Psoas muscle (tissue), 7 donors: ENCODE measurements at regions not wholly inside any gene's neighbourhood (a gene's known extent, or its start where the extent isn't known, plus 50 kb on each side); places are given as distances from the start of the nearest gene placed in this dataset.

Source experiments
- ATAC-seq, 4 donors: fragments of 200-7000 bp; cut with Tn5 transposase; one replicate each; pipeline ENCODE4 v1.9.1; 2020; ENCODE audit warnings: moderate library complexity in 3 of 4, mild to moderate bottlenecking in 2 of 4
- DNase-seq, 2 donors: peaks; one replicate each; pipeline ENCODE4 v3.0.0-alpha.2; 2020
- H3K27ac ChIP-seq: fragments of 200-600 bp; one replicate; pipeline ENCODE4 v1.8.0; 2022
- H3K27me3 ChIP-seq, 3 donors: fragments of 200-600 bp in 1 of 3; one replicate each; pipeline versions ENCODE4 v1.6.1 to v1.8.0; 2013 to 2022; ENCODE audit warnings: low read length in 2 of 3, mild to moderate bottlenecking in 2 of 3, moderate library complexity in 1 of 3; ENCODE audit not compliant: insufficient read depth in 3 of 3
- H3K36me3 ChIP-seq, 2 donors: fragments of 200-600 bp in 1 of 2; one replicate each; pipeline versions ENCODE4 v1.6.1 to v1.8.0; 2013 to 2022; ENCODE audit warnings: low read depth in 1 of 2, mild to moderate bottlenecking in 1 of 2, moderate library complexity in 1 of 2; ENCODE audit not compliant: insufficient read depth in 1 of 2
- H3K4me1 ChIP-seq: fragments of 200-600 bp; one replicate; pipeline ENCODE4 v1.8.0; 2022
- H3K4me3 ChIP-seq: fragments of 200-600 bp; one replicate; pipeline ENCODE4 v1.8.0; 2022; ENCODE audit warnings: mild to moderate bottlenecking
- H3K9me3 ChIP-seq: fragments of 200-600 bp; one replicate; pipeline ENCODE4 v1.8.0; 2022
- WGBS, 3 donors: extraction: QIAGEN DNeasy Blood & Tissue Kit; methylation state at CpG; one replicate each; pipeline versions ENCODE4 v1.1.6 to v1.1.7; 2013; 5-methylcytosine and 5-hydroxymethylcytosine counted together
- intact Hi-C, 2 donors: fragments of 100-400 bp; cut with DNase I; formaldehyde crosslinking; loops; one replicate each; pipeline versions ENCODE4 v1.11.0 to v1.14.2; 2022
- TF ChIP-seq, protein P1 (sequence below): fragments of 200-600 bp; IDR thresholded peaks from one replicate; pipeline ENCODE4 v1.8.0; 2022; ENCODE audit warnings: antibody characterized with exemption
- donor health status: healthy with polysubstance abuse.
- donor health status: DM: no; HTN: no; CAD: no; lungs with moderate emphysema.
- donor health status: Bipolar disorder and iron deficiency.
- donor health status: healthy.
- donor health status: DM: yes; HTN: yes; CAD: no.
- donor health status: DM: no; HTN: no; CAD: no.
- donor health status: DM: yes; HTN: yes; CAD: no.

DNA sequence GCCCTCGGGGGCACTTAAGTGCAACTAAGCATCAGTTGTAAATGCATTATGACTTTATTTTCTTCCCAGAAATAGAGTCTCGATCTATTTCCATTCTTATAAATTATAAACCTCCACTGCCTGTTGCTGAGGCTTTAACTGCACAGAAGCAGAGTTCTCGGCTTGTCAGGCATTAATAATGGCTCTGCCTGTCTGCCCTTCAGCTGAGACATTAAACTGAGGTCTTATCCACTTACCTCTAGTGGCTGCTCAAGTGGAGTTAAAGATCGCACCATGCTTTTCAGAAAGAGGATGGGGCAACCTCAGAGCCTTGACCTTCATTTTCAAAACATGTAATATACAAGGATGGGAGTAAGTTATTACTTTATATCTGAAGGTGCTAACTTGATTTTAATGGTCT is 597.6 kb upstream of the PRMT6 start:
- WGBS, 3 donors: 62 to 71% (median 64%) methylated on average over 4 of the region's 4 CpGs
- no peaks in the 10 kb centered on the region for H3K27me3 ChIP-seq
- H3K36me3 ChIP-seq: no peaks in the 10 kb centered on the region
- ATAC-seq: no peak
- TF ChIP-seq, protein P1, sequence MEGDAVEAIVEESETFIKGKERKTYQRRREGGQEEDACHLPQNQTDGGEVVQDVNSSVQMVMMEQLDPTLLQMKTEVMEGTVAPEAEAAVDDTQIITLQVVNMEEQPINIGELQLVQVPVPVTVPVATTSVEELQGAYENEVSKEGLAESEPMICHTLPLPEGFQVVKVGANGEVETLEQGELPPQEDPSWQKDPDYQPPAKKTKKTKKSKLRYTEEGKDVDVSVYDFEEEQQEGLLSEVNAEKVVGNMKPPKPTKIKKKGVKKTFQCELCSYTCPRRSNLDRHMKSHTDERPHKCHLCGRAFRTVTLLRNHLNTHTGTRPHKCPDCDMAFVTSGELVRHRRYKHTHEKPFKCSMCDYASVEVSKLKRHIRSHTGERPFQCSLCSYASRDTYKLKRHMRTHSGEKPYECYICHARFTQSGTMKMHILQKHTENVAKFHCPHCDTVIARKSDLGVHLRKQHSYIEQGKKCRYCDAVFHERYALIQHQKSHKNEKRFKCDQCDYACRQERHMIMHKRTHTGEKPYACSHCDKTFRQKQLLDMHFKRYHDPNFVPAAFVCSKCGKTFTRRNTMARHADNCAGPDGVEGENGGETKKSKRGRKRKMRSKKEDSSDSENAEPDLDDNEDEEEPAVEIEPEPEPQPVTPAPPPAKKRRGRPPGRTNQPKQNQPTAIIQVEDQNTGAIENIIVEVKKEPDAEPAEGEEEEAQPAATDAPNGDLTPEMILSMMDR: no peak
- H3K9me3 ChIP-seq: no peaks in the 10 kb centered on the region
- H3K4me3 ChIP-seq: no peak overlapping the region
- no peaks in the 10 kb centered on the region for H3K4me1 ChIP-seq
- DNase-seq: no peak
- intact Hi-C loops: no loop called here
- no peak overlapping the region for H3K27ac ChIP-seq

DNA sequence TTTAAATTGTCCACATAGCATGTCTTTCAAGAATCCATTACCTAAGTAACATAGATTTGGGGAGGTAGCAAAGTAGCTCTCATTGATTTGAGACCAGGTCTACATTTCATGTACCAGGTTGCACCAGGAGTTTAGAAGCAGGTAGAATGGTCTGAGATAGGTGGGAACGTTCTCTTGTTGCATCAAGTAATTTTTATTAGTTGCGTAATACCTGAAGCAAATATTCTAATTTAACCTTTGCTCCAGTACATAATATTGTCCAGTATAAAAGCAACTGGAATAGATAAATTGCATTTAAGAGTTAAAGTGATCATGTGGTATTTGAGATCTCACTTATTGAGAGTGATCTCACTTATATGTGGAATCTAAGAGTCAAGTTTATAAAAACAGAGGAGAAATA is 597.1 kb upstream of the PRMT6 start:
- H3K4me3 ChIP-seq: no peak overlapping the region
- intact Hi-C loops: no loop called here
- no peaks in the 10 kb centered on the region for H3K27me3 ChIP-seq
- DNase-seq (no peak), ATAC-seq (no peak)
- no peak overlapping the region for H3K27ac ChIP-seq
- no peaks in the 10 kb centered on the region for H3K4me1 ChIP-seq
- no peaks in the 10 kb centered on the region for H3K36me3 ChIP-seq
- WGBS, 3 donors: 82 to 94% (median 88%) methylated on average over 2 of the region's 2 CpGs
- H3K9me3 ChIP-seq: no peaks in the 10 kb centered on the region
- TF ChIP-seq, protein P1: no peak

DNA sequence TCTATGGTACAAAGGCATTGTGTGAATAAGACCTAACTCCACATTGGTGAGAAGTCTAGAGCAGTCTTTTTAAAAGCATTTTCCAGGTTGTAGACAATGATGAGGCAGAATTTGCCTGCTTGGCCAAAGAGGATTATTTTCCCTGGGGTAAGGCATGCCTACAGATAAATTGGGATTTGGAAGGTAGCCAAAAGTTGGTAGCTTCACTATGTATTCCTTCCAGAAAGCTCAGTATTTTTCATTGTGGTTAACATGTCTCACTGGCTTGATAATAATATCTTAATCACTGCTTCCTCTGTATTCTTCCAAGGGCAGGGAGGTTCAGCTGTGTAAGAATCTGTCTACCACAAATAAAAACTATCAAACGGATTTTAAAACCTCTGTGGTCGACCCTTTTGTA is 590.8 kb upstream of the PRMT6 start:
- Histone ChIP-seq H3K36me3 (no peaks in the 10 kb centered on the region), H3K27me3 (no peaks in the 10 kb centered on the region), H3K27ac (no peak overlapping the region), H3K9me3 (peaks cover 22% of the 10 kb centered on the region), H3K4me1 (no peaks in the 10 kb centered on the region), H3K4me3 (no peak overlapping the region)
- TF ChIP-seq, protein P1: no peak
- intact Hi-C loops: no loop called here
- 47 to 66% (median 61%) methylated on average over 2 of the region's 2 CpGs for WGBS, 3 donors
- ATAC-seq (no peak), DNase-seq (no peak)

DNA sequence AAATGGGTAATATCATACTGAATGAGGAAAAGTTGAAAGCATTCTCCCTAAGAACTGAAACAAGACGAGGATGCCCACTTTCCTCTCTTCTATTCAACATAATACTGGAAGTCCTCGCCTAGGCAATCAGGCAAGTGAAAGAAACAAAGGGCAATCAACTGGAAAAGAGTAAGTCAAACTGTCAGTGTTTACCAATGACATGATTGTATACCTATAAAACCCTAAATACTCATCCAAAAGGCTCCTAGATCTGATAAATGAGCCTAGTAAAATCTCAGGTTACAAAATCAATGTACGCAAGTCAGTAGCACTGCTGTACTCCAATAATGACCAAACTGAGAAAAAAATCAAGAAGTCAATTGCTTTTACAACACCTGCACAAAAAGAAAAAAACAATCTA is 575.8 kb upstream of the PRMT6 start:
- WGBS, 3 donors: 76 to 82% (median 80%) methylated on average over 3 of the region's 3 CpGs

DNA sequence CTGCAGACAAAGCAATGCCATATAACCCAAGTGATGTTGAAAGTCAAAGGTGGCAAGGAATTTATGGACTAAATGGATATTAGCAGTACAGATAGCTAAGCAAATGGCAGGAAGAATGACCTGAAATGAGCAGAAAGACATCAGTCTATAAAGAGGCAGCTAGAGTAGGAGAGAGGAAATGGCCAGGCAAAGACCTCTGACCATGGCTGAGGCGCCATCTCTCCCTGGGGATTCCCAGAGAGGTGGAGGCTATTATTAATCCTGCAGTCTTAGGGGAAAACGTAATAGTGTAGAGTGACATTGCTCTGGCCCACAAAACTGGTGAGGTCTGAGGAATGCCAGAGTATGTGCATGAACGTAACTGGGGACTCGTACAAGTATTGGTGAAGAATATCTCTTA is 563.6 kb upstream of the PRMT6 start:
- H3K27ac ChIP-seq: no peak overlapping the region
- H3K9me3 ChIP-seq: no peaks in the 10 kb centered on the region
- TF ChIP-seq, protein P1: no peak
- no peak overlapping the region for H3K4me3 ChIP-seq
- no peaks in the 10 kb centered on the region for H3K27me3 ChIP-seq
- WGBS, 3 donors: 73 to 76% (median 75%) methylated on average over 4 of the region's 4 CpGs
- no peaks in the 10 kb centered on the region for H3K36me3 ChIP-seq
- ATAC-seq (no peak), DNase-seq (no peak)
- intact Hi-C loops: no loop called here
- no peaks in the 10 kb centered on the region for H3K4me1 ChIP-seq

More for the DNA sequence above, 575.8 kb upstream of the PRMT6 start:
- Histone ChIP-seq H3K27ac (no peak overlapping the region), H3K4me3 (no peak overlapping the region), H3K9me3 (no peaks in the 10 kb centered on the region), H3K4me1 (no peaks in the 10 kb centered on the region), H3K27me3 (no peaks in the 10 kb centered on the region), H3K36me3 (no peaks in the 10 kb centered on the region)
- TF ChIP-seq, protein P1: no peak
- intact Hi-C loops: no loop called here
- ATAC-seq: no peak
- no peak for DNase-seq
